ENCODE measurements at regions not wholly inside any gene's neighbourhood (a gene's known extent, or its start where the extent isn't known, plus 50 kb on each side); places are given as distances from the start of the nearest gene placed in this dataset.

DNA sequence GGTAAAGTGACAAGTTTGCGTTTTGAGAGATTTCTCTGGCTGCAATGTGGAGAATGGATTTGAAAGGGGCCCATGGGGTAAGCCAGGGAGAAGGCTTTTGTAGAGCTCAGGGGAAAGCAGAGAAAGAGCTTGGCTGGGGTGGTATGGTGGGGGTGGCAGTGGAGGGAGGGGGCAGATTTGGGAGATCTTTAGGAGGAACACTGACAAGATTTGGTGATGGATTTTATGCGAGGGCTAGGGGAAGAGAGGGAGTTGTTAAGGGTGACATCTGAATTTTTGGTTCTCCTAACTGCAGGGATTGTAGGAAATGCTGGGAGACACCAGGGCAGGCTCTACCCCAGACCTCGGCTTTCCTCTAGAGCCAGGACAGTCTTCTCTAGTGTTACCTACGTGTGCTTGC, 108.7 kb upstream of the ZNF678 start (continued):
- TF ChIP-seq ZNF197 (CRISPR knock-in tag; IDR thresholded peaks at IDR 0.05; ENCODE audit: low read depth) (no peak), ZBTB8A (IDR thresholded peaks at IDR 0.05; ENCODE audit: partially characterized antibody) (no peak)
- TF ChIP-seq, protein P1, sequence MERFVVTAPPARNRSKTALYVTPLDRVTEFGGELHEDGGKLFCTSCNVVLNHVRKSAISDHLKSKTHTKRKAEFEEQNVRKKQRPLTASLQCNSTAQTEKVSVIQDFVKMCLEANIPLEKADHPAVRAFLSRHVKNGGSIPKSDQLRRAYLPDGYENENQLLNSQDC (CRISPR knock-in tag; IDR thresholded peaks at IDR 0.05) = no peak

DNA sequence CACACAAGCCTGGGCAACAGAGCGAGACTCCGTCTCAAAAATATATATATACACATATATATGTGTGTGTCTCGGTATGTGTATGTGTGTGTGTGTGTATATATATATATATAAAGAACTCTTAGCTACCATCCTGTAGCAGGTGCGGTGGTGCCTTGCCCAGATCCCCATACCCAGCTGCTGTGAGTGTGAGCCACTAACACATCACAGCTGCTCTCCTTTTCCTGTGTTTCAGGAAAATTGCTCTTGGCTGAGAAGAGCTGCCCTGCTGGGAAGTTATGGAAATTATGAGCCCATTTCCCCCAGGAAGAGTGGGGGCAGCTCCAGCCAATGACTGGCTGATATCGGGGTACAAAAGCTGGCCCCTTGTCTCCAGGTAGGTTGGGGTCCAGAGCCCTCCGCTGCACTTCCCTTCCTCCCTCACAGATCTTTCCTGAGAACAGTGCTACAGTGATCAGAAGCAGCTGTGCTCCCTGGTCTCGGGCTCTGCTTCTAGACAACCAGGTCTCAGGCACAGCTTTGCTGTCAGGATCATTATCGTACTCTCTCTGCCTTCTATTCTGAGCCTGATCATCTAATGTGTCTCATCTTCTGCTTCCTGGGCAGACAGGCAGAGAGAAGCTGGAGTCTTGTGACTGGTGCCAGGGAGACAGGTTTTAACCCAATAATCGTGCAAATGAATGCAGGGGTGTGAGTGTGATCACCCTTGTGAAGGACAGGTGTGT, 109.6 kb upstream of the ZNF678 start:
- H3K9me1 ChIP-seq (ENCODE audit: control insufficient read depth, insufficient read depth, low read length) = no peaks in the 10 kb centered on the region
- ChIA-PET POLR2A (interaction anchor here (1.0 to 1.3 kb wide), 3 partner anchors 12 to 19 kb away, joined by 3 to 4 read pairs (median 4); no protein-coding TSS in a partner anchor), CTCF (ENCODE audit: low intra/inter-chr PET ratio) (no interaction called here)
- H3K79me2 ChIP-seq (ENCODE audit: control insufficient read depth, insufficient read depth, low read length) = no peaks in the 10 kb centered on the region
- DNase-seq (ENCODE audit: extremely low read depth in 1 of 4, low spot score in 3 of 4) (no peak), ATAC-seq (no peak), FAIRE-seq (no peak)
- intact Hi-C loops (cut with micrococcal nuclease) = loop anchor here (10.0 kb wide), 1 partner anchor 491 kb away; the partner anchor contains the start of gene WNT9A
- in situ Hi-C loops (cut with MboI) = no loop called here
- no peaks in the 10 kb centered on the region for H4K20me1 ChIP-seq (replicated peaks; ENCODE audit: control insufficient read depth, insufficient read depth, low read length)
- H3K27me3 ChIP-seq (ENCODE audit: control insufficient read depth in 2 of 2, insufficient read depth in 2 of 2, low read length in 2 of 2) = peaks cover 26 to 33% of the 10 kb centered on the region in 2 experiments
- no peaks in the 10 kb centered on the region for H3K36me3 ChIP-seq (ENCODE audit: control insufficient read depth, insufficient read depth, low read length)
- H3K9ac ChIP-seq (ENCODE audit: insufficient read depth in 1 of 2, low read depth in 2 of 2, low read length in 2 of 2) = no peak overlapping the region
- no peaks in the 10 kb centered on the region for H3K9me3 ChIP-seq (replicated peaks; ENCODE audit: control insufficient read depth, insufficient read depth, low read depth, low read length)
- no peak overlapping the region for H2AFZ ChIP-seq (ENCODE audit: low read depth, low read length)
- peaks cover 6 to 12% of the 10 kb centered on the region in 2 experiments; a peak in 3 of 5 replicates for H3K4me1 ChIP-seq (replicated peaks in 1 of 2; ENCODE audit: control insufficient read depth in 2 of 2, insufficient read depth in 2 of 2, low read length in 2 of 2)
- H3K4me2 ChIP-seq (ENCODE audit: insufficient read depth, low read length) = no peak overlapping the region
- BruUV-seq (replicated peaks) = no TSS peak
- H3K4me3 ChIP-seq = no peak overlapping the region
- 4% methylated on average over 9 of the region's 9 CpGs for WGBS (ENCODE audit: insufficient coverage, low coverage, missing lambda C conversion rate)
- H3K27ac ChIP-seq (ENCODE audit: extremely low read depth, low read depth, low read length) = no peak overlapping the region
- no peak for TF ChIP-seq HEY1 (CRISPR knock-in tag; IDR thresholded peaks at IDR 0.05; ENCODE audit: borderline replicate concordance)
- no peak for TF ChIP-seq RBM34 (IDR thresholded peaks at IDR 0.05; ENCODE audit: borderline replicate concordance, insufficient read depth, low read length)
- no peak for TF ChIP-seq ZNF175 (CRISPR knock-in tag; IDR thresholded peaks at IDR 0.05; ENCODE audit: low read depth)
- TF ChIP-seq, protein P2, sequence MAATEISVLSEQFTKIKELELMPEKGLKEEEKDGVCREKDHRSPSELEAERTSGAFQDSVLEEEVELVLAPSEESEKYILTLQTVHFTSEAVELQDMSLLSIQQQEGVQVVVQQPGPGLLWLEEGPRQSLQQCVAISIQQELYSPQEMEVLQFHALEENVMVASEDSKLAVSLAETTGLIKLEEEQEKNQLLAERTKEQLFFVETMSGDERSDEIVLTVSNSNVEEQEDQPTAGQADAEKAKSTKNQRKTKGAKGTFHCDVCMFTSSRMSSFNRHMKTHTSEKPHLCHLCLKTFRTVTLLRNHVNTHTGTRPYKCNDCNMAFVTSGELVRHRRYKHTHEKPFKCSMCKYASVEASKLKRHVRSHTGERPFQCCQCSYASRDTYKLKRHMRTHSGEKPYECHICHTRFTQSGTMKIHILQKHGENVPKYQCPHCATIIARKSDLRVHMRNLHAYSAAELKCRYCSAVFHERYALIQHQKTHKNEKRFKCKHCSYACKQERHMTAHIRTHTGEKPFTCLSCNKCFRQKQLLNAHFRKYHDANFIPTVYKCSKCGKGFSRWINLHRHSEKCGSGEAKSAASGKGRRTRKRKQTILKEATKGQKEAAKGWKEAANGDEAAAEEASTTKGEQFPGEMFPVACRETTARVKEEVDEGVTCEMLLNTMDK (IDR thresholded peaks at IDR 0.05; ENCODE audit: borderline replicate concordance, insufficient read depth, low read depth, low read length, poor library complexity, severe bottlenecking) = no peak
- no peak for TF ChIP-seq ETS2 (tag; IDR thresholded peaks at IDR 0.05; ENCODE audit: borderline replicate concordance, poor library complexity, severe bottlenecking)
- no peak for TF ChIP-seq TEAD4 (IDR thresholded peaks at IDR 0.05; ENCODE audit: low read length)
- 0 out of 2 replicates have a peak, but pooled peaks have one; percentile 15 for TF ChIP-seq TEAD4 (CRISPR knock-in tag; IDR thresholded peaks at IDR 0.05; ENCODE audit: borderline replicate concordance)
- no peak for TF ChIP-seq ARNT (IDR thresholded peaks at IDR 0.05)
- TF ChIP-seq NR3C1 (CRISPR knock-in tag; IDR thresholded peaks at IDR 0.05) = no peak
- TF ChIP-seq MAFF (IDR thresholded peaks at IDR 0.05; ENCODE audit: low read length) = no peak
- no peak for TF ChIP-seq ZNF76 (CRISPR knock-in tag; IDR thresholded peaks at IDR 0.05; ENCODE audit: borderline replicate concordance)
- TF ChIP-seq, protein P3, sequence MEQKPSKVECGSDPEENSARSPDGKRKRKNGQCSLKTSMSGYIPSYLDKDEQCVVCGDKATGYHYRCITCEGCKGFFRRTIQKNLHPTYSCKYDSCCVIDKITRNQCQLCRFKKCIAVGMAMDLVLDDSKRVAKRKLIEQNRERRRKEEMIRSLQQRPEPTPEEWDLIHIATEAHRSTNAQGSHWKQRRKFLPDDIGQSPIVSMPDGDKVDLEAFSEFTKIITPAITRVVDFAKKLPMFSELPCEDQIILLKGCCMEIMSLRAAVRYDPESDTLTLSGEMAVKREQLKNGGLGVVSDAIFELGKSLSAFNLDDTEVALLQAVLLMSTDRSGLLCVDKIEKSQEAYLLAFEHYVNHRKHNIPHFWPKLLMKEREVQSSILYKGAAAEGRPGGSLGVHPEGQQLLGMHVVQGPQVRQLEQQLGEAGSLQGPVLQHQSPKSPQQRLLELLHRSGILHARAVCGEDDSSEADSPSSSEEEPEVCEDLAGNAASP (IDR thresholded peaks at IDR 0.05) = no peak
- TF ChIP-seq SMAD2 (IDR thresholded peaks at IDR 0.05; ENCODE audit: low read depth, low read length) = no peak
